C4-2B (cell line): ENCODE measurements at regions not wholly inside any gene's neighbourhood (a gene's known extent, or its start where the extent isn't known, plus 50 kb on each side); places are given as distances from the start of the nearest gene placed in this dataset.

Experiments
- CTCF ChIP-seq: fragments of 450-650 bp; conservative IDR thresholded peaks from 2 replicates; pipeline ENCODE4 v1.5.1; 2017; ENCODE audit warnings: mild to moderate bottlenecking
- ZFX ChIP-seq: fragments of 450-650 bp; IDR thresholded peaks from 2 replicates; pipeline ENCODE4 v1.6.1; 2017

- TF ChIP-seq ZFX, result no peak
- TF ChIP-seq CTCF, result no peak
Observed at GRCh38 chr5:161042862-161043261, 190.9 kb upstream of the ATP10B start.
